GM12878 (cell line): ENCODE measurements at regions not wholly inside any gene's neighbourhood (a gene's known extent, or its start where the extent isn't known, plus 50 kb on each side); places are given as distances from the start of the nearest gene placed in this dataset.

ENCODE experiments used
- ATAC-seq: fragments of 200-7000 bp; cut with Tn5 transposase; 3 replicates; pipeline ENCODE4 v1.9.1; 2020; ENCODE audit warnings: mild to moderate bottlenecking, moderate library complexity
- BruUV-seq: library from RNA; stranded (reverse); fragments of 400-500 nt; replicated peaks from 2 replicates; lab custom pipeline; 2021; lab: Mats Ljungman, UMichigan
- CTCF ChIA-PET: fragments of 300-600 bp; sonication (Branson Sonifier 250); formaldehyde crosslinking; extraction: SDS; loops from one replicate; lab custom pipeline; 2021; ENCODE audit warnings: inconsistent platforms; lab: Yijun Ruan, JAX
- POLR2A ChIA-PET: fragments of 350-600 bp; formaldehyde crosslinking; extraction: SDS; loops from one replicate; lab custom pipeline; 2021; ENCODE audit warnings: inconsistent platforms; lab: Charles Lee
- RAD21 ChIA-PET: fragments of 300-600 bp; sonication (Branson Sonifier 250); formaldehyde crosslinking; loops from one replicate; lab custom pipeline; 2023; ENCODE audit warnings: antibody characterized with exemption; ENCODE audit not compliant: unreplicated experiment; lab: Charles Lee
- SMC1A ChIA-PET: fragments of 300-600 bp; sonication (Branson Sonifier 250); formaldehyde crosslinking; loops from one replicate; lab custom pipeline; 2023; ENCODE audit not compliant: unreplicated experiment, uncharacterized antibody; lab: Charles Lee
- DNase-seq: peaks from one replicate; pipeline ENCODE4 v3.0.0-alpha.2; 2011; ENCODE audit warnings: low read depth, low spot score
- FAIRE-seq: peaks from 3 replicates; lab custom pipeline; 2011; peaks lifted over from hg19 to GRCh38; lab: Jason Lieb, UNC
- H2AFZ ChIP-seq: 2 replicates; pipeline ENCODE4 v1.6.0; 2011; ENCODE audit warnings: low read depth, low read length, control low read depth; ENCODE audit not compliant: control insufficient read depth
- H3K27ac ChIP-seq: 2 replicates; pipeline ENCODE4 v1.5.1; 2011; ENCODE audit warnings: control low read depth; ENCODE audit not compliant: control insufficient read depth, insufficient read depth
- H3K27me3 ChIP-seq, 2 experiments: replicated peaks in 1 of 2; 2 replicates each; pipeline versions ENCODE4 v1.6.0 to v1.6.1; 2011; ENCODE audit warnings: low read length in 1 of 2; ENCODE audit not compliant: control insufficient read depth in 2 of 2, insufficient read depth in 2 of 2
- H3K36me3 ChIP-seq, 2 experiments: 2 replicates each; pipeline ENCODE4 v1.5.1; 2011; ENCODE audit warnings: low read length in 1 of 2; ENCODE audit not compliant: control insufficient read depth in 2 of 2, insufficient read depth in 2 of 2
- H3K4me1 ChIP-seq: 2 replicates; pipeline ENCODE4 v1.6.1; 2011; ENCODE audit warnings: mild to moderate bottlenecking, low read length, moderate library complexity, mixed read lengths; ENCODE audit not compliant: control insufficient read depth, insufficient read depth
- H3K4me2 ChIP-seq: 2 replicates; pipeline ENCODE4 v1.6.0; 2011; ENCODE audit warnings: control low read depth; ENCODE audit not compliant: control insufficient read depth, insufficient read depth
- H3K4me3 ChIP-seq: fragments of 200-600 bp; sonication (generic); 2 replicates; pipeline ENCODE4 v1.5.1; 2016
- H3K79me2 ChIP-seq: 2 replicates; pipeline ENCODE4 v1.6.0; 2011; ENCODE audit warnings: low read length; ENCODE audit not compliant: control insufficient read depth, insufficient read depth
- H3K9ac ChIP-seq: 2 replicates; pipeline ENCODE4 v1.8.0; 2011; ENCODE audit warnings: low read length, control low read depth, mixed read lengths; ENCODE audit not compliant: control insufficient read depth, insufficient read depth
- H3K9me3 ChIP-seq: replicated peaks from 3 replicates; pipeline ENCODE4 v1.5.1; 2011; ENCODE audit warnings: mild to moderate bottlenecking, low read length; ENCODE audit not compliant: control insufficient read depth, insufficient read depth
- H4K20me1 ChIP-seq: 2 replicates; pipeline ENCODE4 v1.6.0; 2011; ENCODE audit not compliant: control insufficient read depth, insufficient read depth
- ATF2 ChIP-seq: IDR thresholded peaks from 2 replicates; pipeline ENCODE4 v1.6.1; 2012; ENCODE audit warnings: low read length, inconsistent platforms
- BACH1 ChIP-seq: fragments of 450-650 bp; IDR thresholded peaks from 2 replicates; pipeline ENCODE4 v1.6.1; 2017; ENCODE audit warnings: mild to moderate bottlenecking, borderline replicate concordance
- BHLHE40 ChIP-seq, 2 experiments: fragments of 450-650 bp in 1 of 2; IDR thresholded peaks; 2 replicates each; pipeline ENCODE4 v1.6.1; 2011 to 2017; ENCODE audit warnings: low read depth in 2 of 2, borderline replicate concordance in 1 of 2, improper control_type of control experiment in 1 of 2, low read length in 1 of 2, mild to moderate bottlenecking in 1 of 2
- CHD1 ChIP-seq: IDR thresholded peaks from 2 replicates; pipeline ENCODE4 v1.6.1; 2012; ENCODE audit warnings: low read depth, low read length, improper control_type of control experiment
- CTCF ChIP-seq, 3 experiments: IDR thresholded peaks in 2 of 3; conservative IDR thresholded peaks in 1 of 3; 2 replicates each; pipeline ENCODE4 v1.5.1; 2011; ENCODE audit warnings: low read depth in 3 of 3, low read length in 3 of 3, mild to moderate bottlenecking in 3 of 3, control low read depth in 2 of 3, moderate library complexity in 2 of 3, inconsistent platforms in 1 of 3, mixed read lengths in 1 of 3; ENCODE audit not compliant: control insufficient read depth in 2 of 3, insufficient read depth in 1 of 3; ENCODE audit errors: extremely low read depth in 1 of 3
- MLLT1 ChIP-seq: fragments of 450-650 bp; IDR thresholded peaks from 2 replicates; pipeline ENCODE4 v1.6.1; 2016; ENCODE audit warnings: mild to moderate bottlenecking
- RBBP5 ChIP-seq: fragments of 200-600 bp; sonication (generic); conservative IDR thresholded peaks from 2 replicates; pipeline ENCODE4 v1.6.1; 2016
- RCOR1 ChIP-seq: conservative IDR thresholded peaks from 2 replicates; pipeline ENCODE4 v1.6.1; 2012; ENCODE audit warnings: low read depth, low read length, improper control_type of control experiment
- SMC3 ChIP-seq: IDR thresholded peaks from 2 replicates; pipeline ENCODE4 v1.6.1; 2011; ENCODE audit warnings: low read length, improper control_type of control experiment, borderline replicate concordance
- STAT3 ChIP-seq: IDR thresholded peaks from 2 replicates; pipeline ENCODE4 v1.6.1; 2011; ENCODE audit warnings: low read depth, low read length, improper control_type of control experiment
- TAF1 ChIP-seq: IDR thresholded peaks from 2 replicates; pipeline ENCODE4 v1.6.1; 2011; ENCODE audit warnings: mild to moderate bottlenecking, low read depth, low read length, borderline replicate concordance
- WRNIP1 ChIP-seq: IDR thresholded peaks from 2 replicates; pipeline ENCODE4 v1.6.1; 2011; ENCODE audit warnings: low read depth, low read length, improper control_type of control experiment, borderline replicate concordance
- ZNF24 ChIP-seq: fragments of 450-650 bp; IDR thresholded peaks from 2 replicates; pipeline ENCODE4 v1.6.1; 2017; ENCODE audit warnings: antibody characterized with exemption, mild to moderate bottlenecking
- WGBS: methylation state at CpG from one replicate; pipeline ENCODE4 v1.1.6; 2016; ENCODE audit warnings: low lambda C conversion rate; ENCODE audit not compliant: insufficient replicate concordance, insufficient coverage; ENCODE audit errors: missing lambda C conversion rate; 5-methylcytosine and 5-hydroxymethylcytosine counted together
- in situ Hi-C: fragments of 300-500 bp; cut with MboI; formaldehyde crosslinking; loops from 9 replicates; pipeline ENCODE4 v1.14.3; 2018; ENCODE audit warnings: mixed read lengths
- intact Hi-C: fragments of 100-400 bp; cut with micrococcal nuclease; formaldehyde crosslinking; loops from one replicate; pipeline ENCODE4 v1.14.2; 2022; ENCODE audit not compliant: unreplicated experiment
- TF ChIP-seq, protein P1 (sequence below): IDR thresholded peaks from 2 replicates; pipeline ENCODE4 v1.6.1; 2011; ENCODE audit warnings: borderline replicate concordance, low read depth, mild to moderate bottlenecking, moderate library complexity, mixed read lengths, low read length; ENCODE audit not compliant: insufficient read depth; ENCODE audit errors: extremely low read length
- TF ChIP-seq, protein P2 (sequence below): fragments of 450-650 bp; IDR thresholded peaks from 2 replicates; pipeline ENCODE4 v1.6.1; 2018; ENCODE audit warnings: mild to moderate bottlenecking, low read depth, moderate library complexity; ENCODE audit not compliant: partially characterized antibody

GRCh38 chr3:94787734-94788270, 724.9 kb downstream of the NSUN3 start:
- ChIA-PET SMC1A (interaction anchor here (1.1 to 1.2 kb wide), 2 partner anchors 11 to 19 kb away, joined by 3 read pairs; no protein-coding TSS in a partner anchor), RAD21 (no interaction called here), POLR2A (no interaction called here), CTCF (no interaction called here)
- DNase-seq (no peak), ATAC-seq (no peak), FAIRE-seq (no peak)
- no peaks in the 10 kb centered on the region for H4K20me1 ChIP-seq
- H3K27ac ChIP-seq = no peak overlapping the region
- no peaks in the 10 kb centered on the region for H3K9me3 ChIP-seq
- no peaks in the 10 kb centered on the region for H3K79me2 ChIP-seq
- no peak overlapping the region for H3K4me3 ChIP-seq
- H3K4me1 ChIP-seq = no peaks in the 10 kb centered on the region
- H2AFZ ChIP-seq = no peak overlapping the region
- H3K36me3 ChIP-seq = no peaks in the 10 kb centered on the region
- intact Hi-C loops = no loop called here
- H3K9ac ChIP-seq = no peak overlapping the region
- in situ Hi-C loops = no loop called here
- BruUV-seq = no TSS peak
- no peaks in the 10 kb centered on the region for H3K27me3 ChIP-seq
- no peak overlapping the region for H3K4me2 ChIP-seq
- WGBS = 0% methylated on average over 1 of the region's 1 CpG
- TF ChIP-seq MLLT1 (no peak), WRNIP1 (no peak), CTCF (IDR thresholded peaks at IDR 0.05 in 2 of 3, conservative IDR thresholded peaks at IDR 0.05 in 1 of 3; ENCODE audit: control insufficient read depth in 2 of 3, extremely low read depth in 1 of 3, insufficient read depth in 1 of 3, low read depth in 3 of 3, low read length in 3 of 3) (no peak), RBBP5 (no peak), BACH1 (no peak), SMC3 (no peak), ZNF24 (no peak), BHLHE40 (IDR thresholded peaks at IDR 0.05; ENCODE audit: borderline replicate concordance in 1 of 2, low read depth in 2 of 2, low read length in 1 of 2) (no peak), TAF1 (no peak), ATF2 (no peak), RCOR1 (no peak), CHD1 (no peak), STAT3 (no peak)
- TF ChIP-seq, protein P1, sequence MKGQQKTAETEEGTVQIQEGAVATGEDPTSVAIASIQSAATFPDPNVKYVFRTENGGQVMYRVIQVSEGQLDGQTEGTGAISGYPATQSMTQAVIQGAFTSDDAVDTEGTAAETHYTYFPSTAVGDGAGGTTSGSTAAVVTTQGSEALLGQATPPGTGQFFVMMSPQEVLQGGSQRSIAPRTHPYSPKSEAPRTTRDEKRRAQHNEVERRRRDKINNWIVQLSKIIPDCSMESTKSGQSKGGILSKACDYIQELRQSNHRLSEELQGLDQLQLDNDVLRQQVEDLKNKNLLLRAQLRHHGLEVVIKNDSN = no peak
- TF ChIP-seq, protein P2, sequence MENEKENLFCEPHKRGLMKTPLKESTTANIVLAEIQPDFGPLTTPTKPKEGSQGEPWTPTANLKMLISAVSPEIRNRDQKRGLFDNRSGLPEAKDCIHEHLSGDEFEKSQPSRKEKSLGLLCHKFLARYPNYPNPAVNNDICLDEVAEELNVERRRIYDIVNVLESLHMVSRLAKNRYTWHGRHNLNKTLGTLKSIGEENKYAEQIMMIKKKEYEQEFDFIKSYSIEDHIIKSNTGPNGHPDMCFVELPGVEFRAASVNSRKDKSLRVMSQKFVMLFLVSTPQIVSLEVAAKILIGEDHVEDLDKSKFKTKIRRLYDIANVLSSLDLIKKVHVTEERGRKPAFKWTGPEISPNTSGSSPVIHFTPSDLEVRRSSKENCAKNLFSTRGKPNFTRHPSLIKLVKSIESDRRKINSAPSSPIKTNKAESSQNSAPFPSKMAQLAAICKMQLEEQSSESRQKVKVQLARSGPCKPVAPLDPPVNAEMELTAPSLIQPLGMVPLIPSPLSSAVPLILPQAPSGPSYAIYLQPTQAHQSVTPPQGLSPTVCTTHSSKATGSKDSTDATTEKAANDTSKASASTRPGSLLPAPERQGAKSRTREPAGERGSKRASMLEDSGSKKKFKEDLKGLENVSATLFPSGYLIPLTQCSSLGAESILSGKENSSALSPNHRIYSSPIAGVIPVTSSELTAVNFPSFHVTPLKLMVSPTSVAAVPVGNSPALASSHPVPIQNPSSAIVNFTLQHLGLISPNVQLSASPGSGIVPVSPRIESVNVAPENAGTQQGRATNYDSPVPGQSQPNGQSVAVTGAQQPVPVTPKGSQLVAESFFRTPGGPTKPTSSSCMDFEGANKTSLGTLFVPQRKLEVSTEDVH = no peak
